Sigmoid colon (tissue), 4 donors: ENCODE measurements at regions not wholly inside any gene's neighbourhood (a gene's known extent, or its start where the extent isn't known, plus 50 kb on each side); places are given as distances from the start of the nearest gene placed in this dataset.

ENCODE experiments used
- CTCF ChIP-seq, 4 experiments: fragments of 450-650 bp in 3 of 4; fragments of 200-600 bp in 1 of 4; IDR thresholded peaks; one replicate each; pipeline ENCODE4 v1.5.1; 2016 to 2019; ENCODE audit warnings: antibody characterized with exemption in 4 of 4, mild to moderate bottlenecking in 3 of 4, moderate library complexity in 2 of 4
- EP300 ChIP-seq, 4 donors: sonication (generic); formaldehyde crosslinking; IDR thresholded peaks; one replicate each; pipeline ENCODE4 v1.6.1; 2017; ENCODE audit warnings: antibody characterized with exemption in 4 of 4
- POLR2A ChIP-seq, 2 donors: fragments of 450-650 bp; IDR thresholded peaks; one replicate each; pipeline ENCODE4 v1.6.1; 2016; ENCODE audit warnings: antibody characterized with exemption in 2 of 2, mild to moderate bottlenecking in 2 of 2, moderate library complexity in 2 of 2
- POLR2AphosphoS5 ChIP-seq, 4 donors: sonication (generic); formaldehyde crosslinking; IDR thresholded peaks; one replicate each; pipeline ENCODE4 v1.6.1; 2017; ENCODE audit warnings: antibody characterized with exemption in 4 of 4

DNA sequence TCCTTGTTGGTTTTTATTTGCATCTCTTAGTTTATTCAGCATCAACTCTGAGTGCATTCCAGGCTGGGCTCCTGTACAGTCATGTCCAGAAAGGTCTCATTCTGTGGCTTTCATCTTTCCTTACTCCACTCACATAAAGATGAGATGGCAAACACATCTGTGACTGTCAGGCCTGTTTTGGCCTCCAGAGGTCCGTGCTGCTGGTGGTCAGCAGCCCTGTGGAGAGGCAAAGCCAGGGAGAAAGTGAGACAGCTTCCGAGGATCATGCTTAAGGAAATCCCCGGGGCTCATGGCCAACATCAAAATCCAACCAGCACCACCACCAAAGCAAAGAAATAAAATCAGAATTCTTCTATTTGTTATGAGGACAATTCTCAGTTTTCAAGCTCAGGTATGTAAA is 96.1 kb upstream of the HIVEP3 start:
- TF ChIP-seq EP300 (IDR thresholded peaks at IDR 0.05) (no peak), POLR2A (IDR thresholded peaks at IDR 0.05) (no peak), POLR2AphosphoS5 (IDR thresholded peaks at IDR 0.05) (no peak), CTCF (IDR thresholded peaks at IDR 0.05) (no peak)
